Stimulated activated CD8-positive, alpha-beta memory T cell treated with anti-CD3 and anti-CD28 coated beads, Interleukin-4, amount 100 ng/mL, for 48 hours (primary cell): ENCODE measurements at regions not wholly inside any gene's neighbourhood (a gene's known extent, or its start where the extent isn't known, plus 50 kb on each side); places are given as distances from the start of the nearest gene placed in this dataset.
"Not testable (repeated sequence)": the region's sequence is repeated elsewhere in the genome, so short reads cannot be mapped to it uniquely, and the experiment has no call there.

Experiments used
- DNase-seq: peaks from one replicate; pipeline ENCODE4 v3.0.0-alpha.2; 2020

DNA sequence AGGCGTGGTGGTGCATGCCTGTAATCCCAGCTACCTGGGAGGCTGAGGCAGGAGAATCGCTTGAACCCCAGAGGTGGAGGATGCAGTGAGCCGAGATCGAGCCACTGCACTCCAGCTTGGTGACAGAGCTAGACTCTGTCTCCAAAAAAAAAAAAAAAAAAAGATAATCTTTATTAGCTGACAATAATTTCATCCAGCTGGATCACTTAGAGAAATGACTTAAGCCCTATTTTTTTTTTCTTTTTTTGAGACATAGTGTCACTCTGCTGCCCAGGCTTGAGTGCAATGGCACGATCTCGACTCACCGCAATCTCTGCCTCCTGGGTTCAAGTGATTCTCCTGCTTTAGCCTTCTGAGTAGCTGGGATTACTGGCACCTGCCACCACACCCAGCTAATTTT, 51.6 kb upstream of the MAP4K4 start:
- not testable (repeated sequence) for DNase-seq

- DNase-seq: no peak
Observed at GRCh38 chr2:101644842-101645383, 52.6 kb upstream of the MAP4K4 start.

DNA sequence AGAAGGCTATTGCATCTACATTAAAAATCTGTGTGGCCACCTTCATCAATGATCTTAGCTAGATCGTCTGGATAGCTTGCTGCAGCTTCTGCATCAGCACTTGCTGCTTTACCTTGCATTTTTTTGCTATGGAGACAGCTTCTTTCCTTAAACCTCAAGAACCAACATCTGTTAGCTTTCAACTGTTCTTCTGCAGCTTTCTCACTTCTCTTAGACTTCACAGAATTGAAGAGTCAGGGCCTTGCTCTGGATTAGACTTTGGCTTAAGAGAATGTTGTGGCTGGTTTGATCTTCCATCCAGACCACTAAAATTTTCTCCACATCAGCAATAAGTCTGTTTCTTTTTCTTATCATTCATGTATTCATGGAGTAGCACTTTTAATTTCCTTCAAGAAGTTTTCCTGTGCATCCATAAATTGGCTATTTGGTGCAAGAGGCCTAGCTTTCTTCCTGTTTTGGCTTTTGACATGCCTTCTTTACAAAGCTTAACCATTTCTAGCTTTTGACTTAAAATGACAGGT, 54.4 kb upstream of the MAP4K4 start:
- DNase-seq: no peak

DNA sequence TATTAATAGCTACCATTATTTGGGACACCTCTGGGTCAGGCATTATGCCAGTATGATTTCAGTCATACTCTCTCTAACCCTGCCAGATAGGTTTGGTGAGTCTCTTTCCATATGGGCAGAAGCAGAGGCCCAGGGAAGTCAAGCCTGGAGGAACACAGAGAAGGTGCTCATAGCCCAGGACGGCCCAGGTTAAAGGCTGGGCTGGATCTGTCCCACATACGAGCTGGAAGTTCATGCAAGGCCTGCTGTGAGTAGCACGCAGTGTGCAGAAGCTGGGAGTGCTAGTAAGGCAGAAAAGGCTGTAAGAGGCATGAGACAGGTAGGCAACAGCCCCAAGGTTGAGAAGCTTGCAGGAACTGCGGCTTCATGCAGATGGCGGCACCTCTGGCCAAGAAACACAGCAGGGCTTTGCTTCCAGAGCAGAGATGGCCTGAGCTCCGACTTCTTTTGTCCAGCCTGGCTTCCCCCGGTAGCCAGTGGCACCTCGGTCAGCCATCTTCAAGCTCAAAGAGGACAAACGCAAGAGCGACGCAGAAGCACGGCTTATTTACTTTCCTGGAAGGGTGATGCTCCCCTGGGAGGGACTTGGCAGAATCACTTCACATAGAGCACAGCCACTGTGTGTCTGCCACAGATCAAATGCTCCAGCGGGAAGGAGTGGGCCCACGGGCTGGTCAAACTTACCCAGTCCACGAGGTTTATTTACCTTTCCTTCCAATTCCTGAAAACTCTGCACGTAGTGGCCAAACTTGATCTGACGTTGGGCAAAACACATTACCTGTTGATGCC, 58.5 kb upstream of the MAP4K4 start:
- no peak for DNase-seq

DNA sequence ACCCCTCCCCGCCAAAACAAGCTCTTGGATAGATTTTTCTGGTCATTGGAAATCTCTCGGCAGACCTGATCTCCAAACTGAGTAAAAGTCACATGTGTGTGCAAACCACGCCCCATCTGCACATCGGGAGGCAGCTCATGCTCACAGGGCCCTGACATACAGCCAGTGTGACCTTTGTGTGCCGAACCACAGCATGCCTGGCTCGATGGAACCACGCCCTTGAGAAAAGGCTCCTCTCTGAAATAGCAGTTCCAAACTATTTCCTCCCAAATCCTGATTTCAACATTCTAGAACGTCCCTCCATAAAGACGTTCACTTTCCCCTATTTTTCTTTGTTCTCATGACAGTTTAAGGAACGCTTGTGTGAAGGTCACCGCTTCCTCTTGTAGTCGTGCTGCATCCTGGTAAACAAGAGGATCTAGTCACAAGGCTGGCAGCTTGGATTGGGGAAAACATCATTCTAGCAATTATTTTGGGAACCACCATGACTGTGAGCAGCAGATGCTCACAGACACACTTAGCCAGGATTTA, 59.3 kb upstream of the MAP4K4 start:
- DNase-seq: no peak

DNA sequence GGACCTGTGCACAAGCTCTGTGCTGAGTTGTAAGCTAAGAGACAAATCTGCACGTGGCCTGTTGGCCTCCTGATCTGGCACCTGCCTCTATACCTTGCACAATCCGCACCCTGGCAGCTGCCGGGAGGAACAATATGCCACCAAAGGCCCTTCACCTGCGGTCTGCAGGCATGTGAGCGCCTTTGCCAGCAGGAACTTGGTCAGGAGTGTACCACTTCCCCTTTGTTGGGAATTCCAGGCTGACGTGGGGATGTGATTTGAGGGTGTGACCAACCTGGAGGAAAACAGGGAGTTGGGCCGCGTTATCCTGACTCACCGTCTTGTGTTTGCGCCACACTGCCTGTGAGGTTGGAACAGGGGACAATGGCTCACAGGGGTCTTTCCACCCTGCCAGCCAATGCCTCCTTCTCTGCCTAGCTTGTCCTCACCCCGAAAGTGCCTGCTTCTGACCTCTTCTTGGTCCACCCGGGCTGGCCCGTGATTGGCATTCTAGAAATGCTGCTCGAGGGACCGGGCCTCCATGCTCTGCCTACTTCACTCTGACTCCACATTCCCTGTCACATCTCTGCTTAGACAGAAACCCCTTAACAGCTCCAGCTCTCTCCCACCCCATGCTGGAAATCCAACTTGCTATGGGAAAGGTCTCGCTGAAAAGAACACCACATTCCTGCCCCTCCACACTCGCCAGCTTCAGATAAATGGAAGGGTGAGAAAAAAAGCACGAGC, 67.1 kb upstream of the MAP4K4 start:
- DNase-seq: no peak

GRCh38 chr2:101628030-101628392, 69.5 kb upstream of the MAP4K4 start:
- DNase-seq: no peak

DNA sequence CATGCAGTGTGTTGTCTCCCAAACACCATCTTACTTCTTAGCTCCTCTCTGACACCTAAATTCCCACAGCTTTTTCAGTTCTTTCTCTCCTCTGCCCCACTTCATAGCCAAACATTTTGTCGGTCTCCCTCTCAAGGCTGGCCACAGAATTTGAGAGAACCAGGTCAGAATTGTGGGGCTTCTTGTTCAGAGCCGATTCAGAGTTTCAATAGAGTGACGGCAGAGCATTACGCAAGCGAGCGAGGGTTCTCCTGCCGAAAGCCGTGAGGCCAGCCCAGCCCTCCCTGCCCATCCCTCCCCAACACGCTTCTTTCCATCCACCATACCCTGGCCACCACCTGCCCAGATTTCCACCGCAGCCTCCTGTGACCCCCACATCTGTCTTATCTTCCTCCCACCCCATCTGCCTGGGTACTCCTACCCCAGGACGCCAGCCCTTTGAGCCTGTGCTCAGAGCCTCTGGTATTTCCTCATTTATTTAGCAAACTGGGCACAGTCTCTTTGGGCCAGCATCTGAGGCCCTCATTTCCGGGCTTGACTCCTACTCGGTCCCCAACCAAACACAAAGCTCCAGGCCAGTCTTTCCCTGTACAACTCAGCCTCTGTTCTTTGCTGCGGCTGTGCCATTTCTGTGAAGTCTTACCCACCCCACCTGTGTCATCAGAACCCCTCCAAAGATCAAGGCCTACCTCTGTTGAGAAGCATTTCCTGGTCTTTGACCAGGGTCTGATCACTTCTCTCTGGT, 70.0 kb upstream of the MAP4K4 start:
- DNase-seq: no peak

GRCh38 chr2:101625814-101626213, 71.7 kb upstream of the MAP4K4 start:
- DNase-seq: not testable (repeated sequence)

- no peak for DNase-seq
Observed at GRCh38 chr2:101625387-101625786, 72.1 kb upstream of the MAP4K4 start.

DNA sequence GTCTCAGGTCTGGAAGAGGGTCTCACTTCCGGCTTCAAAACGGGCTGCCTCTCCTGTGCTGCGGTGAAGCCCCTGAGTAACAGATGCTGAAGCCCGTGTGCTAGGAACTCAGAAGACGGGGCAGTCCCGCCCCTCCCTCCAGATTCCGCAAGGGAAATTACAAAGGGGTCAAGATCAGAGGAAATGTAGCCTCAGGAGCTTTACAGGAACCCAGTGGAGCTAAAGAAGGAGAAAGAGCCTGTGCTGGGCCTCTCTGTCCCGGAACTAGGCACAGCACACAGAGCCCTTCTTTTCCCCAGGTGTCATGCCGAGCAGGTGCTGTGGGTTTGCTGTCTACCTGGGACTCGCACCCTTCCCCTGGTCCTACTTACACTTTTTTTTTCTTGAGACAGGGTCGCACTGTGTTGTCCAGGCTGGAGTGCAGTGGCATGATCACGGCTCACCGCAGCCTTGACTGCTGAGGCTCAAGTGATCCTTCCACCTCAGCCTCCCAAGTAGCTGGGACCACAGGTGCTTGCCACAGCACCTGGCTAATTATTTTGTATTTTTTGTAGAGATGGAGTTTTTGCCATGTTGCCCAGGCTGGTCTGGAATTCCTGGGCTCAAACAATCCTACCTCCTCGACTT, 72.7 kb upstream of the MAP4K4 start:
- DNase-seq: no peak

DNA sequence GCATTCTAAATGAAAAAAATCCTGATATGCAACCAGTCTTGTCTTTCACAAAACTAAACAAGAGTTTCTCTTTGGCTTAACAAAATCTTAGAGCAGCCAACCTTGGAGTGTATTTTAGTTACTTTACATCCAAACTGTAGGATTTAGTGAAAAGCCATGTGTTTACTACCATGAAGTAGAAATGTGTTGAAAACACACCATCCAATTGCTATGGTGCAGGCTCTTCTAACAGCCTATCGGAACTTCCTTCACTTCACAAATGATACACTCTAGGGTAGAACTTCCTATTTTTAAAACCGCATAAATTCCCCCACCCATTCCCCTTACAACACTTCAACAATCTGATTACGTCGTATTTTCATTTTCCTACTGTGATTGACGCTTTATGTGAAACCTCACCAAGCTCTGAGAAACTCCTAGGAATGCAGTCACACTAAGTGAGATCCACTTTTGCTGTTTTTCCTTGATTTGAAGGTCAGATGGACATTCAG, 74.4 kb upstream of the MAP4K4 start:
- DNase-seq: no peak

- peak; percentile 29 for DNase-seq
Observed at GRCh38 chr2:101622210-101623030, 75.1 kb upstream of the MAP4K4 start.

GRCh38 chr2:101619191-101619591, 78.3 kb upstream of the MAP4K4 start:
- no peak for DNase-seq

DNA sequence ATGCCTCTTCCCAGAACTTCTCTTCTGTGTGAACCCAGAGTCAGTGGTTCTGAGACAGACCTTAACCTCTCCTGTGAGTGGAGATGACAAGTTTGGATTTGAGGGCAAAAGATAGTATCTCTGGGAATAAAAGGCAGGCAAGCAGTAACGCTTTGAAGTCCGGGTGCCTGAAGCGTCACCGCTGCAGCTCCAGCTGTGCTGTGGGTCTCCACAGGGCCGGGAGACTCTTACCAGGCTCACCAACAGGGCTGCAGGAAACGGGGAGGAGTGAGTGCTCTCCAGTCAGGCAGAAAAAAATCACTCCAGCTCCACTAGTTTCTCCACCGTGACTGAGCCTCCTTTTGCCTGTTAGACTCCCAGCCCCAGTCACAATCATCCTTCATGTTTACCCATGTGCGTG, 79.7 kb upstream of the MAP4K4 start:
- no peak for DNase-seq

DNA sequence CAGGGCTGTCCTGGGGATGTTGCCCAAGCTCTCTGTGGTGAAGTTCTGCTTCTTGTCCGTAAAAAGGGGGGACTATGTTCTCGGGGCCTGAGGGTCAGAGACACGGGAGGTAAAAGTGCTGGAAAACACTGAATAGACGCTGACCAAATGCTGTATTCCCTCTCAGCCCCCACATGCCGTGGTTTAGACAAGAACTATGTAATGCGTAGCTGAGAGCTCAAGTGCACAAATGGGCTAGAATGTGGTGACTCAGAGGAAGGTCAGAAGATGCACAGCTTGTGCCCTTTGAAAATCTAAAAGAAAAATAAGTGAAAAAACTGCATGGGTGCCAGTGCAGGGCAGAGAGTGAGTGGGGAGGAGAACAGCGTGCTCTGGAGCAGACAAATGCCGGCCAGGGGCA, 80.3 kb upstream of the MAP4K4 start:
- no peak for DNase-seq

DNA sequence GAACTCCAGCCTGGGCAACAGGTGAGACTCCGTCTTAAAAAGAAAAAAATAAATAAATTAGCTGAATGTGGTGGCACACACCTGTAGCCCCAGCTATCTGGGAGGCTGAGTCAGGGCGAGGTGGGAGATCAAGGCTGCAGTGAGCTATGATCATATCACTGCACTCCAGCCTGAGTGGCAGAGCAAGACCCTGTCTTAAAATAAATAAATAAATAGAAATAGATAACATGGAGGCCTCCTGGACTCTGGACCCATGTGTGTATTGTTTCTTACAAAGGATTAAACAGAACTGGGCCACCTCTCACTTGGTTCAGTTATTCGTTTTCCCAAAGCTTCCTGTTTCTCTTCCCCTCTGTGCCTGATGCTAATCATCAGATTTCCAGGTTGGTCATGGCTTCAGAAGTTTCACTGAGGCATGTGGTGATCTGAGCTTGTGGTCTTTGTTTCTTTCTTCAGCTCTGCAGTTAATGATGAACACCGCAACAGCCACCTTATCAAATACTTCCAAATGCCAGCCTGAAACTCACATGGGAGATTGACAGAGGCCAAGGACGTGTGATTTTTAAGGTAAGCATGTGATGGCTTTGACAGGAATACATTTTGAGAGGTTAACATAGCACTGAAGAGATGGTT, 83.3 kb upstream of the MAP4K4 start:
- DNase-seq: no peak

DNA sequence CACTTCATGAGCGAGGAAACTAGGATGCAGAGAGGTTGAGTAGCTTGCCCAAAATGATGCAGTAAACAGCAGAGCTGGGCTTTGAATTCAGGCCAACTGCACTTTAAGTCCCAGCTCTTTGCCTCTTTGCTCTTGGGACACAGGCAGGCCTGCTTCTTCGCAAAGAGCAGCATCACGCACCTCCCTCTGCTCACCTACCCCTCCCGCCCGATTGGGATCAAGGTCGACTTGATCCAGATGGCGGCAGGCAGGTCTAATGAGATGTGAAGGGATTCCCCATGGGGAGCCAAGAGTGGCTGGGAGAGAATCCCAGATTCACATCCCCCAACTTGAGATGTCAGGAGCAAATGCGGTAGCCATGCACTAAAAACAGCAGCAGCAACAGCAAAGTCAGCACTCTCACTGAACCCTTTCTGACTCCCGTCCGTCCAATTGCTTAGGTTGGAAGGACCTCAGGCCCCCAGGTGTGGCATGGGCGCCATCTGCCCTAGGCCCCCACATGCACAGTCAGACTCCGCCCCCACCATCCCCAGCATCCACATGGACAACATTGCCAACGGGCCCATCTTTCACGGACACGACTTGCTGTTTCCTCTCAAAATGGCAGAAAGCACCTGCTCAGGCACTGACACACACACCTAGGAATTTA, 84.3 kb upstream of the MAP4K4 start:
- DNase-seq: no peak

GRCh38 chr2:101612019-101612418, 85.5 kb upstream of the MAP4K4 start:
- DNase-seq: no peak

- no peak for DNase-seq
Observed at GRCh38 chr2:101610750-101611315, 86.7 kb upstream of the MAP4K4 start.
